COLO829 (cell line): ENCODE measurements at regions not wholly inside any gene's neighbourhood (a gene's known extent, or its start where the extent isn't known, plus 50 kb on each side); places are given as distances from the start of the nearest gene placed in this dataset.
"Not testable (repeated sequence)": the region's sequence is repeated elsewhere in the genome, so short reads cannot be mapped to it uniquely, and the experiment has no call there.

Experiments
- DNase-seq: peaks from one replicate; pipeline ENCODE4 v3.0.0; 2012; ENCODE audit warnings: low spot score

GRCh38 chr16:16561532-16561931 lies 182.6 kb downstream of the NPIPA7 start:
- not testable (repeated sequence) for DNase-seq

- not testable (repeated sequence) for DNase-seq
These were observed 185.0 kb downstream of the NPIPA7 start for GRCh38 chr16:16563962-16564361.

- DNase-seq = not testable (repeated sequence)
These were observed 186.4 kb downstream of the NPIPA7 start for GRCh38 chr16:16565326-16565725.

GRCh38 chr16:16570055-16570454 lies 191.1 kb downstream of the NPIPA7 start:
- DNase-seq = not testable (repeated sequence)

GRCh38 chr16:16570874-16571273 lies 191.9 kb downstream of the NPIPA7 start:
- DNase-seq = not testable (repeated sequence)

- DNase-seq = not testable (repeated sequence)
These were observed 193.3 kb downstream of the NPIPA7 start for GRCh38 chr16:16572130-16572774.

- DNase-seq = not testable (repeated sequence)
These were observed 198.1 kb downstream of the NPIPA7 start for GRCh38 chr16:16577062-16577461.

- DNase-seq = no peak
These were observed 199.8 kb downstream of the NPIPA7 start for GRCh38 chr16:16578701-16579100.

GRCh38 chr16:16582916-16583315 lies 204.0 kb downstream of the NPIPA7 start:
- DNase-seq = not testable (repeated sequence)

- DNase-seq = not testable (repeated sequence)
These were observed 207.2 kb downstream of the NPIPA7 start for GRCh38 chr16:16586073-16586651.

- not testable (repeated sequence) for DNase-seq
These were observed 208.0 kb downstream of the NPIPA7 start for GRCh38 chr16:16586969-16587368.

GRCh38 chr16:16588436-16588835 lies 209.5 kb downstream of the NPIPA7 start:
- DNase-seq = not testable (repeated sequence)

GRCh38 chr16:16590654-16591318 lies 211.8 kb downstream of the NPIPA7 start:
- not testable (repeated sequence) for DNase-seq

GRCh38 chr16:16593156-16593863 lies 214.4 kb downstream of the NPIPA7 start:
- DNase-seq = not testable (repeated sequence)

- not testable (repeated sequence) for DNase-seq
These were observed 216.2 kb downstream of the NPIPA7 start for GRCh38 chr16:16595029-16595718.

- not testable (repeated sequence) for DNase-seq
These were observed 222.3 kb downstream of the NPIPA7 start for GRCh38 chr16:16601239-16601638.

GRCh38 chr16:16607401-16608082 lies 228.6 kb downstream of the NPIPA7 start:
- DNase-seq = not testable (repeated sequence)

- not testable (repeated sequence) for DNase-seq
These were observed 230.7 kb downstream of the NPIPA7 start for GRCh38 chr16:16609627-16610026.

GRCh38 chr16:16610389-16610967 lies 231.5 kb downstream of the NPIPA7 start:
- not testable (repeated sequence) for DNase-seq

GRCh38 chr16:16613212-16613611 lies 234.3 kb downstream of the NPIPA7 start:
- not testable (repeated sequence) for DNase-seq

GRCh38 chr16:16614484-16614883 lies 235.5 kb downstream of the NPIPA7 start:
- DNase-seq = not testable (repeated sequence)
